ENCODE measurements at regions not wholly inside any gene's neighbourhood (a gene's known extent, or its start where the extent isn't known, plus 50 kb on each side); places are given as distances from the start of the nearest gene placed in this dataset.
"Not testable (repeated sequence)": the region's sequence is repeated elsewhere in the genome, so short reads cannot be mapped to it uniquely, and the experiment has no call there.

GRCh38 chr3:86887876-86888275 lies 103.1 kb downstream of the VGLL3 start:
- DNase-seq: no peak
- Histone ChIP-seq H3K9me3 (no peaks in the 10 kb centered on the region), H3K36me3 (no peaks in the 10 kb centered on the region), H3K27me3 (replicated peaks in 1 of 7) (no peaks in the 10 kb centered on the region), H3K4me3 (no peak overlapping the region), H3K27ac (no peak overlapping the region), H3K4me1 (no peaks in the 10 kb centered on the region)
- intact Hi-C loops (cut with DNase I; ENCODE audit: low total_unique reads): no loop called here
- TF ChIP-seq POLR2AphosphoS5 (IDR thresholded peaks at IDR 0.05): no peak

- no peak overlapping the region for H3K4me3 ChIP-seq
- no peaks in the 10 kb centered on the region for H3K27me3 ChIP-seq (replicated peaks in 1 of 7)
- WGBS, 5 donors: 86 to 97% (median 89%) methylated on average over 6 of the region's 6 CpGs
- no peaks in the 10 kb centered on the region for H3K36me3 ChIP-seq
- H3K27ac ChIP-seq: no peak overlapping the region
- intact Hi-C loops (cut with DNase I; ENCODE audit: low total_unique reads): no loop called here
- no peaks in the 10 kb centered on the region for H3K4me1 ChIP-seq
- no peak for TF ChIP-seq POLR2AphosphoS5 (IDR thresholded peaks at IDR 0.05)
- no peak for TF ChIP-seq CTCF (IDR thresholded peaks at IDR 0.05 in 8 of 11, conservative IDR thresholded peaks at IDR 0.05 in 3 of 11)
- peaks cover 0 to under 1% (median 0%) of the 10 kb centered on the region in 8 donors for H3K9me3 ChIP-seq
- no peak for DNase-seq
Observed at GRCh38 chr3:86880066-86880465, 110.9 kb downstream of the VGLL3 start.

DNA sequence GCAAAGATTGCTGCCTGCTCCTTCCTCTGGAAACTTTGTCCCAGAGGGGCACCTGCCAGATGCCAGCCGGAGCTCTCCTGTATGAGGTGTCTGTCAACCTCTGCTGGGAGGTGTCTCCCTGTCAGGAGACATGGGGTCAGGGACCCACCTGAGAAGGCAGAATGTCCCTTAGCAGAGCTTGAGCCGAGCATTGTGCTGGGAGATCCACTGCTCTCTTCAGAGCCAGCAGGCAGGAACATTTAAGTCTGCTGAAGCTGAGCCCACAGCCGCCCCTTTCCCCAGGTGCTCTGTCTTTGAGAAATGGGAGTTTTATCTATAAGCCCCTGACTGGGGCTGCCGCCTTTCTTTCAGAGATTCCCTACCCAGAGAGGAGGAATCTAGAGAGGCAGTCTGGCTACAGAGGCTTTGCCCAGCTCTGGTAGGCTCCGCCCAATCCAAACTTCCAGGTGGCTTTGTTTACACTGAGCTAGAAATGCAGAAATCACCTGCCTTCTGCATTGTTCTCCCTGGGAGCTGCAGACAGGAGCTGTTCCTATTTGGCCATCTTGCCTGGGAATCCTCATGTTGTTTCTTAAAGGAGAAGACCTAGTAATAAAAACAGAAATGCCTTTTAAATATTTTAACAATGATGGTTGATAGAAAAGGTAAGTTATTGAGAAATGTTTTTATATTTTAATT lies 114.3 kb downstream of the VGLL3 start:
- H3K4me3 ChIP-seq; DNase-seq; H3K27ac ChIP-seq; H3K4me1 ChIP-seq; intact Hi-C loops (cut with DNase I; ENCODE audit: low total_unique reads); H3K36me3 ChIP-seq; H3K27me3 ChIP-seq (replicated peaks in 1 of 7): not testable (repeated sequence)
- WGBS, 5 donors: 64 to 83% (median 72%) methylated on average over 3 to 5 of the region's 5 CpGs
- peaks cover 0 to 17% (median 4%) of the 10 kb centered on the region in 8 donors for H3K9me3 ChIP-seq

- H3K4me3 ChIP-seq; H3K36me3 ChIP-seq; DNase-seq; H3K4me1 ChIP-seq; H3K27me3 ChIP-seq (replicated peaks in 1 of 7); intact Hi-C loops (cut with DNase I; ENCODE audit: low total_unique reads); H3K27ac ChIP-seq: not testable (repeated sequence)
- peaks cover 0 to 18% (median 4%) of the 10 kb centered on the region in 8 donors for H3K9me3 ChIP-seq
- WGBS, 5 donors: 79 to 95% (median 86%) methylated on average over 1 of the region's 1 CpG
Observed at GRCh38 chr3:86874790-86875189, 116.2 kb downstream of the VGLL3 start.

DNA sequence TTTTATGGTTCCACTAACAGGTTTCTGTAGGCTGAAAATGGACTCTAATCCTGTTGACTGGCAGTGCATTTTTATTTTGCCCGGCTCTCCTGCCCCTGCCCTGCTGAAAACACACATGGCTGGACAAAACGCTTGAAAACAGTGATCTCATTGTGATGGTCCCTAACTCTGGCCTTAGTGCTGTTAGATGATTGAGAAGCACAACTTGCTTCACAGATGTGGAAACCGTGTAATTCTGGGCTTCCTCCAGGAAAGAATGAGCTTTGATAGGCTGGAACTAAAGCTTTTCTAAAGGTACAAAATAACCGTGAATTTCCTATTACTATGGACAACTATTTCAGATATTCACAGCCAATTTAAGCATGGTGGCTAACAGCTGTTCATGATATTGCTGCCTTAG lies 121.4 kb downstream of the VGLL3 start:
- Histone ChIP-seq H3K9me3 (peaks cover 0 to 17% (median 3%) of the 10 kb centered on the region in 8 donors), H3K36me3 (no peaks in the 10 kb centered on the region), H3K27me3 (replicated peaks in 1 of 7) (no peaks in the 10 kb centered on the region), H3K4me3 (no peak overlapping the region), H3K27ac (no peak overlapping the region), H3K4me1 (no peaks in the 10 kb centered on the region)
- no peak for DNase-seq
- 74 to 80% (median 76%) methylated on average over 4 of the region's 4 CpGs for WGBS, 5 donors
- TF ChIP-seq POLR2A (IDR thresholded peaks at IDR 0.05) (no peak), CTCF (IDR thresholded peaks at IDR 0.05 in 8 of 11, conservative IDR thresholded peaks at IDR 0.05 in 3 of 11) (no peak), POLR2AphosphoS5 (IDR thresholded peaks at IDR 0.05) (no peak)
- intact Hi-C loops (cut with DNase I; ENCODE audit: low total_unique reads): no loop called here

DNA sequence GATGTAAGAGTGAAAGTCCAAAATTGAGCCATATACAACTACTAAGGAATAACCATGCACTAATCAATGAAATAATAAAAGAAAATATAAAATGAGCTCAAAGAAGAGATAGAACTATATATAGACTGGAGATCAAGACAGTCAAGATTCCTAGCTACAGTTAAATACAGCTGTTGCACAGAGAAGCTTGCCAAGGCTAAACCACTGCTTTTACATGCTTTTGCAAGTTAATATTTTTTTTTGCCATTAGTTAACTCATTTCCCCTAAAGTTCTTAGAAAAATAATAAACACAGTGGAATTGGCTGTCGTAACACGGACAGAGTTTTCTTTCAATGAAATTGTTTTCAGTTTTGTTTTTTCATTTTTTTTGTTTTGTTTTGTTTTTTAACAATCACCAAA lies 123.0 kb downstream of the VGLL3 start:
- 34 to 88% (median 37%) methylated on average over 2 of the region's 2 CpGs for WGBS, 5 donors
- Histone ChIP-seq H3K4me1 (no peaks in the 10 kb centered on the region), H3K9me3 (peaks cover 0 to 20% (median 0%) of the 10 kb centered on the region in 8 donors), H3K36me3 (no peaks in the 10 kb centered on the region), H3K27ac (no peak overlapping the region), H3K27me3 (replicated peaks in 1 of 7) (no peaks in the 10 kb centered on the region), H3K4me3 (no peak overlapping the region)
- TF ChIP-seq POLR2AphosphoS5 (IDR thresholded peaks at IDR 0.05) (no peak), POLR2A (IDR thresholded peaks at IDR 0.05) (no peak), CTCF (IDR thresholded peaks at IDR 0.05 in 8 of 11, conservative IDR thresholded peaks at IDR 0.05 in 3 of 11) (no peak)
- no peak for DNase-seq
- intact Hi-C loops (cut with DNase I; ENCODE audit: low total_unique reads): no loop called here
